NOMO-1 (cell line): ENCODE measurements at regions not wholly inside any gene's neighbourhood (a gene's known extent, or its start where the extent isn't known, plus 50 kb on each side); places are given as distances from the start of the nearest gene placed in this dataset.

Source experiments
- DNase-seq, 2 experiments: peaks; one replicate each; lab custom pipeline; 2025; ENCODE audit not compliant: unreplicated experiment in 2 of 2; lab: John Stamatoyannopoulos, UW

DNA sequence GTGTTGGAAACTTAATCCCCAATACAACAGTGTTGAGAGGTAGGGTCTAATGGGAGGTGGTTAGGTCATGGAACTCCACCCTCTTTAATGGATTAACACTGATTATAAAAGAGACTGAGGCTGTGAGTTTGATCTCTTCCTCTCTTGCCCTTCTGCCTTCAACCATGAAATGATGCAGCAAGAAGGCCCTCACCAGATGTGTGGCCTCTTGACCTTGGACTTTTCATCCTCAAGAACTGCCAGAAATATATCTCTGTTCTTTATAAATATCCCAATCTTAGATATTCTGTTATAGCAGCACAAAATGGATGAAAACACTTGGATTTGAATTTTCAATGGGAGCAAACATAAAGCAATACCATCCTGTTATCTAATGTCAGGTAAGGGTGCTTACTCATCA is 67.6 kb downstream of the NMUR2 start:
- no peak for DNase-seq

DNA sequence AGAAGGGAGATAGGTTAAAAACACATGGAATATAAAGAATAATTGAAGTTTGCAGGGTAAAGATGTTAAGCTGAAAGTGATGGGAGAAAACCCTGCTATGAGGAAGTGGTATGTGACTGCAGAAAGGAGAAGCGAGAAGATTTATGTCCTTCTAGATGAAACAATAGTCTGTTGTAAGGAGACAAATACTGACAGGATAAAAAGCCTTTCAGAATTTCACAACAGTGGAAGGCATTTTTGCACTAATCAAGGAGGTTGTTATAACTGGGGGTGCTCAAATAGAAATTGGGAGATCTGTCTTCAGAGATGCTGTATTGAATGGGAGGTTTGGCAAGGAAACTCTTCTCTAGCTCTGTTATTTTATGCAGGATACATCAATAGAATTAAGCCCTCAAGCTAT is 69.6 kb downstream of the NMUR2 start:
- DNase-seq: peak; percentile 51 to 90

DNA sequence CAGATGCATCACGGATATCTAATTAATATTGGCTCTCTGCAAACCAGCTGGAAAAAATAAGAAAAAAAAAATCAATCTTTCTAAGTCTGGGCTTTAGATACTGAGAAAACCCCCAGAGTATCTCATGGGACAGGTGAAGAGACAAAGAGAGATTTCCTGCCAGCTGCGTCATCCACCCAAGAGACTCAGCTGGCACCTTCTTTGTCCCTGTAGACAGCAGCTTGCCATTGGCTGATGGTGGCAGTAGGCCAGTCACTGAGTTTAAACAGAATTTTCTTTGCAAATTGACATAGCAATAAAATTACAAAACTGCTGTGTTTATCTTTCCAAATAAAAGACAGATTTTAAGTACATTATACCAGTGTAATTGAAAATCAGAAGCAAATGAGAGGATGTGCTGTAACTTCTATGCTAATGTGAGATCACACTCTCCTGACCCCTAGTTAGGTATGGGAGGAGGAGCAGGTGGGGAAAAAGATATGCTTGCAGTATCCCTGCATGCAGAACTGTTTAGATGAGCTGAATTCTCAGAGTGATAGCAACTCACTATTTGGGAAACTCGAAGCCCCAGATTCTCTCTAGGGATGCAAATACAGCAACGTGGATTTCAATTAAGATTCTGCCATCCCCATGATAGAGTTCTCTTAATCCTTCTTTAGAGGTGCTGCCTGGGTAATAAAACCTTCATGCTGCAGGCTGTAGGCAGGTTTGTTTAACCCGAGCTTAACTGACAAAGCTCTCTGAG is 72.2 kb downstream of the NMUR2 start:
- no peak for DNase-seq

DNA sequence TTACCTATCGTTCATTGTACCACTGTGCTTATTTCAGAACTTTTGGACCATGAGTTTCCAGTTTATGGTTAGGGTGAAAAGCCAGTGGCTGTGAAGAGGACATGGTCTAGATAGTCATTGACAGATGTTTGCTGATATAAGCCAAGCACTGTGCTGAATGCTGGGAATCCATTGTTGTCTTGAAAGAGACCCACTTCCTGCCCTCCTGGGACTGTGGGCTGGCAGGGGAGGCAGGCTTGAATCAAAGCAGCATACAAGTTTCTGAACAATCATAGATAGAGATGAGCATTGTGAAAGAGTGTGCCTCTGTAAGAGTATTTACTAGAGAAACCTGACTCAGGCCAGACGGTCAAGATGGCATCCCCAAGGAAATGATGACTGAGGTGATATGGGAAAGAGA is 73.4 kb downstream of the NMUR2 start:
- no peak for DNase-seq

DNA sequence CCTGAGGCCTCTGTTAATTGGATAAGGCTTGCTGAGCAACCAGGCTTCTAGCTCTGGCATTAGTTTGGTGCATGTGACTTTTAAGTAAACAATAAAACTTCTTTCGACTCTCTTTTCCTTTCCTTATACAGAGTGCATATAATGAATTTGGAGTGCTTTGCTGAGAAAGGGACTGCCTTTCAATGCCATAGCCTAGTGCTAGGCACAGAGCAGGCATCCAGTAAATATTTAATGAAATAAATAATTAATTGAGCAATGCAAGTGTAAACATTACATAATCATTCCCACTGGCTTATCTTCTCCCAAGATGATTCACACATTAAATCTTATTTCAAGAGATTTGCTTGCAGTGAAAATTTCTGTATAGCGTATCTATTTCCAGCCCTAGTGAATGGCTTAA is 74.1 kb downstream of the NMUR2 start:
- DNase-seq: no peak

DNA sequence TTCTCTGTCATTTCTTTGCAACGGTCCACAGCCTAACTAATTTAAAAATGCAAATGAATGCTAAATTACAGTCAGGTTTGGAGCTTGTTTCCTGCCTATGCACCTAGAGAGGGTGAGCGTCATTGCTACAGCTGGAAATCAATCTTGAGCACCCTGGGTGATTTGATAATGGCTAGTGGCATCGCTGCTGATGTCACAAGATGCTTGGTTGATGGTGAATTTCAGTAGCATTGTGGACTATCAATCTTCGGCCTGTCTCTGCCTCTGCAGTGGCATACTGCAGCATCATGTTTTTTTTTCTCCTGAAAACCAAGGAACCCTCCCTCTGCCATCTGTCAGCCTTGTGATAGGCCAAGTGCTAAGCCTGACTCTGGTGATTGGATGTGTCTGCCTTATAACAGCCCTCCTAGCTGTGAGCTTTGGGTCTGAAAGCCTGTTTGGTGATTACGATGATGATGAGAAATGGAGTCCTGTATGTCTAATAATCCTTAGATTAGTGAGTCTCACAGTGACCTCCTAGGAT is 75.3 kb downstream of the NMUR2 start:
- no peak for DNase-seq

DNA sequence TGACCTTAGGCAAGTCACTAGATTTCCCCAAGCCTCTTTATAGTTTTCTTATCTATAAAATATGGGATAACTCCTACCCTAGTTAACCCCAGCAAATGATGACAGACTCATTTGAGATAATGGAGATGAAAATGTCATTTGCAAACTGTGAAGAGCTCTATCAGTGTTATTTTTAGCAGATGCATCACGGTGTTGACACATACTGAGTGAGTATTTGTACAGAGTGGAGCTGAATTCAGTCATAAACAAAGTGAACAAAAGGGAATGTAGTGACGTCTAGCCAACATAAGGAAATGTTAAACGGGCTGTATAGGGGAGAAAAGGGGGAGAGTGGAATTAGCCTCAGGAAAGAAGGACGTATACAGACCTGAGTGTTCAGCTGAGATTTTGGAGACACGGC is 75.9 kb downstream of the NMUR2 start:
- DNase-seq: no peak

DNA sequence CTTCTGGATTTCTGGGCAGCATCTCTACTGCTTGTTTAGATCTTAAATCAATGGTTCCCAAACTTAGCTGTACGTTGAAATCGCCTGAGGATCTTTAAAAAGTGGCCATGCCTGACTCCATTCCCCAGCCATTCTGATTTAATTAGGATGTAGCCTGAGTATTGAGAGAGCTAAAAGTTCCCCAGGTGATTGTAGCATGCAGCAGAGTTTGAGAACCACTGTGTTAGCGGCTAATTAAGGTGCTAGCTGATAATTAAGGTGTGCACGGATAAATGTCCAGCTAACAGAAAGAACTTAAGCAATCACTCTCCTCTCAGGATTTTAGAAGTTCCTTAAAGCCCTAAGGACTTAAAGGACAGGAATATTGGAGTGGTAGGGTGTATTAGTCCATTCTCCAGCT is 89.1 kb downstream of the NMUR2 start:
- no peak for DNase-seq

DNA sequence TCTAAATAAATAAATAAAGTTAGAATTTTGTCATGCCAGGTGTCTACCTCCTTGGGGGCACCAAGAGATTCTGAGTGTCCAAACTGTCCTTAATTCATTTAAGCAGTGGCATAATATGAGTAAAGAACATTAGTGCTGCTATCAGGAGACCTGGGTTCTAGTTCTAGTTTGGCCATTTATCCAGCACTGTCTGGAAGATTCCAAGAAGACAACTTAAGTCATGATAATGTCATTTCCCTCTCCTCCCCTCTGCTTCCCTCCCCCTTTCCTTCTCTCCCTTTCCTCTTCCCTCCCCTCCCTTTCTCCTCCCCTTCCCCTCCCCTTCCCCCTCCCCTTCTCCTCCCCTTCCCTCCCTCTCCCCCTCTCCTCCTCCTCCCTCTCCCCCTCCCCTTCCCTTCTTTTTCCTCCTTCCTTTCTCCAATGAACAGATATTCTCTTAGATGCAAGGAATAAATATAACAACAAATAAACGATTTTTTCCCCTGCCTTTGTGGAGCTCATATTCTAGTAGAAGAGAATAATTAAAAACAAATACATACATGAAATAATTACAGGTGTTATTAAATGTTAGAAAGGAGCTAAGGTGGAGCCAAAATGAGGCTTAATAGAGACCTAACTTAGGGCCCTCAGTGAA is 90.8 kb downstream of the NMUR2 start:
- no peak for DNase-seq

DNA sequence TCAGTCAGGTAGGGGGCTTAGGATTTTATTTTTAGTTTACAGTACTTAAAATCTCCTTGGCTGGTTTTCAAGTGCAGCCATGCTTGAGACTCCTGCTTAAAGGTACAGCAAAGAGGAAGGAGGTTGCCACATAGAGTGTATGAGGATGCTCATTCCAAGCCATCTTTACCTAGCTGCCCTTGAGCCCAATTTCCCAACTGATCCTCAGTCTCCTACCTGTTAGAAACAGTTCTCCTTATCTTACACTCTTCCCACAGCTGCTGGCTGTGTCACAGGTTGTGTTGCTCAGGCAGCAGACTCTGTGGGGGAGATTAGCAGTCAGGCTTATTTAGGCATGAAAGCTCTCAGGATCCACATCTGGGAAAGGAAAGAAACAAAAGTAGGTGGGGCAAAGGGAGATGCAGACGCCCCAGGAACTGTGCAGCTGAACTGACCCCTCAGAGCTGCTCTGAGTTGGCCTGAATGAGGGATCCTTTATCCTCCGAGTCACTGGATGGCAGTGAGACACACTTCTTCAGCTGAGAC is 95.1 kb downstream of the NMUR2 start:
- no peak for DNase-seq

DNA sequence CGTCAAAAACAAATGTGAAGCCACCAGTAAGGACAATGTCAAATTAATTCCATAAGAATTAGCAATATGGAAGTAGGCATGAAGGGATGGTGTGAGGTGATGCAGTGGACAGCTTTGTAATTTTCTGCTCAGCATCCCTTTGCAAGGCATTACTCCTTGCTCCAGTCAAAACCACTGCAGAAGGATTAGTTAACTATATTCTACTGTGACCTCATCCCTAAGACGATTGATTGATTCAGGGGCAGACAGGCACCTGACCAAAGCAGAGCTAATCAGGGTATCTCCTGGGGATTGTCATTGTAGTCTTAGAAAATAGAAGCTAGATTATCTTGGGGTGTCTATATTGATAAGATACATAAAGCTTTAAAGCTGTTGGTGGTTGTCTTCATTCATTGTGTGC is 98.7 kb downstream of the NMUR2 start:
- no peak for DNase-seq

DNA sequence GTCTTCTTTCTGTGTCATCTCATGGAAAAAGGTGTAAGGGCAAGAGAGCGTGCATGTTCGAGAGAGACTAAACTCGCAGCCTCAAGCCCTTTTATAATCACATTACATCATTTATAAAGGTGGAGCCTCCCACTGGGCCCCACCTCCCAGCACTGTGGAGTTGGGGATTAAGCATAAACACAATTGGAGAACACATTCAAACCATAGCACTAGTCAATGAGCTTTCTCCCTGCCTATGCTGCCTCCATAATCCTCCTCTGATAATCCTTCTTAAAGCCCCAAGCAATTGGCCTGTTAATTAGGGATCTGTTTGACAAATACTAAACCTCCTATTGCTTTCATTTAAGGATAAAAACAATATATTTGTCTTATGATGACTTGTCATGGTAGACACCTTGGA is 99.6 kb downstream of the NMUR2 start:
- no peak for DNase-seq

DNA sequence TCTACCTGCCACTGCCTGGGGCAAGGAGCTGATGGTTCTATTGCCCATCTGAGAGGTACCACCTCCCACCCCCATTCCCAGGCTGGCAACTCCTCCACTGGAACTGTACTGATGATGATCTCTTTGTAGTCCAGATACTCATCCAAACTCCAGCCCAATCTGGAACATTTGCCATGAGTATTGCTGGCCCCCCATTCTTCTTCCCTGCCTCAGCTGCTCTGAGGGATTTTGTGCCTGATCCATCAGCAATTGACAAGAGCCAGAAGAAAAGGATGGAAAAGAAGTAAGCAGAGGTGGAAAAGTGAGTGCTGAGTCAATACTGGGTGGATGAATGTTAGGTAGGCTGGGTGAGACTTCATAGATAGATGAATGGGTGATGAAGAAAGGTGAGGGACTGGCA is 101.2 kb downstream of the NMUR2 start:
- DNase-seq: no peak

DNA sequence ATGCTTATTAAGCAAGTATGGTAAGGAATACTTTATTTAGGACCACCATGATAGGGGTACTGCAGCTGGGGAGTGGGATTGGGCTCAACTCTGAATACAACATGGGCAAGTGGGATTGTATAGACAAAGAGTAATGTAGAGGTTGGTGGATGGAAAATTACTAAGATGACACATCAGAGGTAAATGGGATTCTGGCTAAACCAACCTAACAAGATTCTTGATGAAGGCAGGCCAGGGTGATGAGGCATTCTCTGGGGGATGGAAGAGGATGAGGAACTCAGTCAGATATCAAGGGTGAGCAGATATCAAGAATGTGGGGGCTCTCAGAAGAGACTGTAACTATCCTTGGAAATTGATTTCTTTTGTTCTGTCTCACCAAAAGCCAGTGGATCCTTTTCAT is 107.2 kb downstream of the NMUR2 start:
- DNase-seq: no peak

DNA sequence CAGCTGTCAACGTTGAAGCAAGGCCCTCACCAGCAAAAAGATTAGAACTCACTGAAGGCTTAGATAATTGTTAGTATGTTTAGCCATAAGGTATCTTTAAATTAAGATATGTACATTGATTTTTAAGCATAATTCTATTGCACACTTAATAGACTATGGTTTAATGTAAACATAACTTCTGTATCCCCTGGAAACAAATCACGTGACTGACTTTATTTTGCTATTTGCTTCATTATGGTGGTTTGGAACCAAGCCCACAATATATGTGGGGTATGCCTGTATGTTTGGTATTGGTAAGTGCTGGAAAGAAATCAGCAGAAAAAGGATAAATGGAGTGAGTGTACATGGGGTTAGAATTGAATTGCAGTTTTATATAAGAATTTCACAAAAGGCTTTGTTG is 111.9 kb downstream of the NMUR2 start:
- DNase-seq: no peak

DNA sequence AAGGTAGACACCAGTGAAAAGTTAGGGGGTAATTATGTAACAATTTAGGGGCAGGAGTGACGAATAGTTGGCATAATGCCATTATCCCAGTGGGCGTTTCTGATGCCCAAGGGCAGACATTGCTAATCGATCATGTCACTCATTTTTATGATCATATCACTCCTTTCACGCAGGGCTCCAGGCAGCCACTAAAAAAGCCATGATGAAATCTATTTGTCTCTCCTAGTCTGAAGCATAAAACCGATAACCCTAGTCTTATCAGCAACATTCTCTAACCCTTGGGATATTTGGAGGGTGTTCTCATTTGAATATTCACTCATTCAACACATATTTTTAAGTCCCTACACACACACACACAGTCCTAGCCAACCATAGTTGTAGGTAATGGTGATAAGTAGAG is 114.9 kb downstream of the NMUR2 start:
- DNase-seq: no peak

DNA sequence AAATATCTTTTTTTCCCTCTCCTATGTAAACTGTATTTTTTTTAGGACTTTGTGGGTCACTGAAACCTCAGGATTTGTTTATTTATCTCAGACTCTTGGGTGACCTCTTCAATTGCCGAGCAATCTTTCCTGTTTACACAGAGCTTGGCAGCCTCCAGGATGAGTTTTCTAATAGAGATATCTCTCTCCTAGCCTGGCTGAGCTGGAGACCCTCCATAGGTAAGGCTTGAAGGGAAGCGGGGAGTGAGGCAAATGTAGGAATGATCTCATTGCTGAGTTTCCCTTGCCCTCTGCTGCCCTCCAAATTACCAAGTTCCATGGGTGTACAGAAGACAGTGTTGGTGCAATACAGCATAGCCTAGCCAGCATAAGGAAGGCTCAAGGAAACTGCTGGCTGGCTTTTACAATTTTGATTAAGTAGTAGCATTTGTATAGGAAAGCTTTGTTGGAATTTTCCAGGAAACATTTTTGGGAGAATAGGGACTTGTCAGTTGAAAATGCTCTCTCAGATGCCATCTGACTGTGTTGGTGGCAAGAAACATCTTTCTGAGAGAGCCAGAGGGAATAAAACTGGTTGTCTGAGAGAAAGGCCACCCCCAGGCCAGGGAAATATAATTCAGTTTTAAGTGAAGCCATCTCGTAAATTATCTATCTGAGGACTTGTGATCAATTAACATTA is 116.0 kb downstream of the NMUR2 start:
- DNase-seq: no peak

DNA sequence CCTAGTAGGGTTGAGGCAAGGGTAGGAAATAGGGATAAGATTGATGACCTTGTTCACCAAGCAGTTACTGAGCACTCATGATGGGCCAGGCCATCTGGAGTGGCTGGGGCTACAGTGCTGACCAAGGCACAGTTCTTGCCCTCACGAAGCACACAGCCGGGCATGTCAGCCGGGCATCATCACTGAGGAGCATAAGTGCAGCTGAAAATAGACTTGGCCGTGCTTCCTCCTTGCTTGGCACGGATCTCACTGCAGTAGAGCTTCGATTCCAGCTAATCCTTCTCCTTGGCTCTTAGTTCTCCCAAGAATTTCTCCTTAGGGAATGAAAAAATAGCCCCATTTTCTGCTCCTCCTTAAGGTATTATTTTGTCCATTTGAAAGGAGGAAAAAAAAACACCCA is 116.6 kb downstream of the NMUR2 start:
- DNase-seq: no peak

DNA sequence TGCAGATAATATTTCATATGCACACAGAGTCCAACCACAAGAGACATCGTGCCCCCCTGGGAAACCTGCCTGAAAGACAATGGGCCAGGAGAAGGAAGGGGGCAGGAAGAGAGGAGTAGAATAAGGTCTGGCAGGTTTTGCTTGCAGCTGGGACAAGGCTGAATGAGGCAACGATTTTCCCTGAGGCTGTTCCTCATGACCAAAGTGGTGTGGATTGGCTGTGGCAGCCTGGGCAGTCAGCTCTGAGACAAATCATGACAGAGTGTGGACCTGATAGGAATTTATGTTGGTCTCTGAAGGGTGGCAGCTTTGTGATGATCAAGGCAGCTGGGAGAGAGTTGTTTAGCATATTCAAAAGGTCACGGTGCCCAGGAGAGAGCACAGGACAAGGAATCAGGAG is 119.3 kb downstream of the NMUR2 start:
- no peak for DNase-seq

DNA sequence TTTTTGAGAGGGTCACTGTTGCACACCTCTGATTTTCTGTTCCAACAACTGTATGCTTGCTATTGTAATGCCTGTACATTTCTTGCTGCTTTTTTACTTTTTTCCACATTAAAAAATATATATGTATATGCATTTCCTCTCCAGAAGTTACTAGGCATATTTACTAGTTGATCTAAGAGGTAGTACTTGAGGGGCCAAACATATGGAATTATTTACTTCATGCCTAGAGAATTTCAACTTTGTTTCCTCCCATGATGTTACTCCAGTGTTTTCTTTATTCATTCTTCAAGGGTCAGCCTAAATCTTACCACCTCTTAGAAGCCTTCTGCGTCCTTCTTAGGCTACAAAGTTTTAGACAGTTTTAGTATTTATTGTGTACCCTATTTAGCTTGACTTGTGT is 122.7 kb downstream of the NMUR2 start:
- no peak for DNase-seq

DNA sequence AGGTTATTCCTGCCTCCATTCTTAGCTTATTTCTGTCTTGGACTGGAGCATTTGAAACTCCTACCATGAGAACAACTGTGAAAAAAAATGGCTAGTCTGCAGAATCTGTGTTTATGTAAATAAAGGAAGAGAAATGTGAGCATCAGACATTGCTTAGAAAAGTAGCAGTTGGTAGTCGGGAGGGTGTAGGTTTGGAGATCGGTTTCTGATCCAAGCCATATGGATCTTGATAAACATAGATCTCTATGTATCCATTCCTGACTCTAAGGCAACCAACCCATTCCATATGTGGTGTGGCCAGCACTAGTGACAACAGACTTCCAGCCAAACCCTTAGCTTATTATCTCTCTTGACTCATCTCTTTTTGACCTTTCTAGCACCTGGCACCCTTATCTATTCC is 127.1 kb downstream of the NMUR2 start:
- DNase-seq: no peak

DNA sequence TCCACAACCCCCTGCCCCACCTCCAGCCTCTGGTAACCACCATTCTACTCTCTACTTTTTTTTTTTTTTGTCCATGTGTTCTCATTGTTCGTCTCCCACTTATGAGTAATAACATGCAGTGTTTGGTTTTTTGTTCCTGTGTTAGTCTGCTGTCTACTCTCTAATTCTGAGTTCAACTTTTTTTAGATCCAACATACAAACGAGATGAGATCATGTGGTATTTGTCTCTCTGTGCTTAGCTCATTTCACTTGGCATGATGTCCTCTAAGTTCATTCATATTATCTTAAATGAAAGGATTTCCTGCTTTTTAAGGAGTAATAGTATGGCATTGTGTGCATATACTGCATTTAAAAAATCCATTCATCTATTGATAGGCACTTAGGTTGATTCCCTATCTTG is 130.9 kb downstream of the NMUR2 start:
- no peak for DNase-seq
